Astrocyte (in vitro differentiated cells and primary cell): ENCODE measurements at regions not wholly inside any gene's neighbourhood (a gene's known extent, or its start where the extent isn't known, plus 50 kb on each side); places are given as distances from the start of the nearest gene placed in this dataset.

Experiments
- EZH2 ChIP-seq: IDR thresholded peaks from 2 replicates; pipeline ENCODE4 v1.6.1; 2012; ENCODE audit warnings: mild to moderate bottlenecking, low read length, inconsistent platforms; ENCODE audit not compliant: insufficient read depth
- TF ChIP-seq, protein P1 (sequence below): IDR thresholded peaks from 2 replicates; pipeline ENCODE4 v1.5.1; 2011; ENCODE audit warnings: low read depth, mild to moderate bottlenecking, inconsistent platforms, low read length, moderate library complexity; ENCODE audit not compliant: insufficient read depth

GRCh38 chr4:164683040-164683439, 70.9 kb upstream of the SMIM31 start:
- TF ChIP-seq, protein P1, sequence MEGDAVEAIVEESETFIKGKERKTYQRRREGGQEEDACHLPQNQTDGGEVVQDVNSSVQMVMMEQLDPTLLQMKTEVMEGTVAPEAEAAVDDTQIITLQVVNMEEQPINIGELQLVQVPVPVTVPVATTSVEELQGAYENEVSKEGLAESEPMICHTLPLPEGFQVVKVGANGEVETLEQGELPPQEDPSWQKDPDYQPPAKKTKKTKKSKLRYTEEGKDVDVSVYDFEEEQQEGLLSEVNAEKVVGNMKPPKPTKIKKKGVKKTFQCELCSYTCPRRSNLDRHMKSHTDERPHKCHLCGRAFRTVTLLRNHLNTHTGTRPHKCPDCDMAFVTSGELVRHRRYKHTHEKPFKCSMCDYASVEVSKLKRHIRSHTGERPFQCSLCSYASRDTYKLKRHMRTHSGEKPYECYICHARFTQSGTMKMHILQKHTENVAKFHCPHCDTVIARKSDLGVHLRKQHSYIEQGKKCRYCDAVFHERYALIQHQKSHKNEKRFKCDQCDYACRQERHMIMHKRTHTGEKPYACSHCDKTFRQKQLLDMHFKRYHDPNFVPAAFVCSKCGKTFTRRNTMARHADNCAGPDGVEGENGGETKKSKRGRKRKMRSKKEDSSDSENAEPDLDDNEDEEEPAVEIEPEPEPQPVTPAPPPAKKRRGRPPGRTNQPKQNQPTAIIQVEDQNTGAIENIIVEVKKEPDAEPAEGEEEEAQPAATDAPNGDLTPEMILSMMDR, result no peak
- no peak for TF ChIP-seq EZH2
